ENCODE measurements at regions not wholly inside any gene's neighbourhood (a gene's known extent, or its start where the extent isn't known, plus 50 kb on each side); places are given as distances from the start of the nearest gene placed in this dataset.
"Not testable (repeated sequence)": the region's sequence is repeated elsewhere in the genome, so short reads cannot be mapped to it uniquely, and the experiment has no call there.

- DNase-seq = no peak
These were observed 810.4 kb downstream of the TRAM1L1 start for GRCh38 chr4:116275006-116275405.

GRCh38 chr4:116272336-116272735 is 813.0 kb downstream of the TRAM1L1 start:
- DNase-seq = no peak

- not testable (repeated sequence) for DNase-seq
These were observed 824.4 kb downstream of the TRAM1L1 start for GRCh38 chr4:116260931-116261330.

GRCh38 chr4:116244771-116245170 is 840.6 kb downstream of the TRAM1L1 start:
- DNase-seq = no peak

GRCh38 chr4:116243431-116243830 is 841.9 kb downstream of the TRAM1L1 start:
- no peak for DNase-seq

- no peak for DNase-seq
These were observed 851.4 kb downstream of the TRAM1L1 start for GRCh38 chr4:116233971-116234370.

GRCh38 chr4:116231999-116232398 is 853.4 kb downstream of the TRAM1L1 start:
- DNase-seq = not testable (repeated sequence)

- no peak for DNase-seq
These were observed 856.0 kb downstream of the TRAM1L1 start for GRCh38 chr4:116229420-116229819.

GRCh38 chr4:116223040-116223732 is 862.2 kb downstream of the TRAM1L1 start:
- no peak for DNase-seq

GRCh38 chr4:116217781-116218180 is 867.6 kb downstream of the TRAM1L1 start:
- no peak for DNase-seq

GRCh38 chr4:116215622-116216021 is 869.8 kb downstream of the TRAM1L1 start:
- DNase-seq = no peak

- no peak for DNase-seq
These were observed 882.9 kb downstream of the TRAM1L1 start for GRCh38 chr4:116202524-116202923.

GRCh38 chr4:116197317-116197809 is 888.0 kb downstream of the TRAM1L1 start:
- DNase-seq = no peak

- no peak for DNase-seq
These were observed 902.1 kb downstream of the TRAM1L1 start for GRCh38 chr4:116183241-116183640.

GRCh38 chr4:116180157-116180601 is 905.2 kb downstream of the TRAM1L1 start:
- no peak for DNase-seq

GRCh38 chr4:116151371-116151770 is 934.0 kb downstream of the TRAM1L1 start:
- not testable (repeated sequence) for DNase-seq

GRCh38 chr4:116150152-116150551 is 935.2 kb downstream of the TRAM1L1 start:
- DNase-seq = no peak

- no peak for DNase-seq
These were observed 942.2 kb downstream of the TRAM1L1 start for GRCh38 chr4:116143198-116143597.

GRCh38 chr4:116132946-116133345 is 952.4 kb downstream of the TRAM1L1 start:
- no peak for DNase-seq

- DNase-seq = no peak
These were observed 958.6 kb downstream of the TRAM1L1 start for GRCh38 chr4:116126794-116127193.

GRCh38 chr4:116122124-116122523 is 963.3 kb downstream of the TRAM1L1 start:
- DNase-seq = no peak

- no peak for DNase-seq
These were observed 967.2 kb downstream of the TRAM1L1 start for GRCh38 chr4:116118221-116118620.

GRCh38 chr4:116112861-116113260 is 972.5 kb downstream of the TRAM1L1 start:
- DNase-seq = not testable (repeated sequence)

- DNase-seq = no peak
These were observed 974.7 kb downstream of the TRAM1L1 start for GRCh38 chr4:116110713-116111112.

- DNase-seq = no peak
These were observed 976.8 kb downstream of the TRAM1L1 start for GRCh38 chr4:116108606-116109005.

Measured in HCEC 1CT (cell line).